Glutamatergic neuron (in vitro differentiated cells): ENCODE measurements at regions not wholly inside any gene's neighbourhood (a gene's known extent, or its start where the extent isn't known, plus 50 kb on each side); places are given as distances from the start of the nearest gene placed in this dataset.
A peak's percentile ranks its signal among the peaks of the same experiment; 100 is the strongest.

Source experiments
- DNase-seq: peaks from one replicate; pipeline ENCODE4 v3.0.0; 2022
- H3K27ac Mint-ChIP-seq: one replicate; pipeline ENCODE4 v1.8.0; 2020; ENCODE audit warnings: mild to moderate bottlenecking, mixed read lengths, inconsistent platforms; ENCODE audit not compliant: unreplicated experiment
- H3K27me3 Mint-ChIP-seq: one replicate; pipeline ENCODE4 v1.8.0; 2020; ENCODE audit warnings: mild to moderate bottlenecking, moderate library complexity, mixed read lengths, inconsistent platforms; ENCODE audit not compliant: unreplicated experiment
- H3K36me3 Mint-ChIP-seq: one replicate; pipeline ENCODE4 v1.8.0; 2020; ENCODE audit warnings: mild to moderate bottlenecking, mixed read lengths, inconsistent platforms; ENCODE audit not compliant: unreplicated experiment
- H3K4me1 Mint-ChIP-seq: one replicate; pipeline ENCODE4 v1.8.0; 2020; ENCODE audit warnings: mild to moderate bottlenecking, low read depth, mixed read lengths, inconsistent platforms; ENCODE audit not compliant: unreplicated experiment
- H3K4me3 Mint-ChIP-seq: one replicate; pipeline ENCODE4 v1.8.0; 2020; ENCODE audit warnings: mild to moderate bottlenecking, mixed read lengths, inconsistent platforms; ENCODE audit not compliant: unreplicated experiment
- H3K9me3 Mint-ChIP-seq: one replicate; pipeline ENCODE4 v1.8.0; 2020; ENCODE audit warnings: mild to moderate bottlenecking, moderate library complexity, mixed read lengths, inconsistent platforms; ENCODE audit not compliant: unreplicated experiment
- CTCF ChIP-seq: fragments of 200-600 bp; sonication (generic); IDR thresholded peaks from one replicate; pipeline ENCODE4 v1.5.0; 2021; ENCODE audit not compliant: partially characterized antibody, unreplicated experiment

- Mint-ChIP-seq H3K4me1 (peaks cover 20% of the 10 kb centered on the region), H3K9me3 (no peaks in the 10 kb centered on the region), H3K4me3 (no peak overlapping the region), H3K27ac (peak overlapping the region; percentile 25), H3K27me3 (peaks cover 2% of the 10 kb centered on the region), H3K36me3 (no peaks in the 10 kb centered on the region)
- no peak for TF ChIP-seq CTCF
- DNase-seq = no peak
Observed at GRCh38 chr4:163955288-163955687, 460.8 kb downstream of the TMA16 start.

- Mint-ChIP-seq H3K4me3 (peak overlapping the region; percentile 2), H3K36me3 (no peaks in the 10 kb centered on the region), H3K27ac (peak overlapping the region; percentile 83), H3K27me3 (peaks cover 2% of the 10 kb centered on the region), H3K4me1 (peaks cover 20% of the 10 kb centered on the region), H3K9me3 (no peaks in the 10 kb centered on the region)
- no peak for DNase-seq
- TF ChIP-seq CTCF = no peak
Observed at GRCh38 chr4:163958751-163959150, 464.3 kb downstream of the TMA16 start.

GRCh38 chr4:163959932-163960331, 465.4 kb downstream of the TMA16 start:
- no peak for TF ChIP-seq CTCF
- H3K27ac Mint-ChIP-seq = peak overlapping the region; percentile 67
- H3K4me1 Mint-ChIP-seq = peaks cover 20% of the 10 kb centered on the region
- H3K27me3 Mint-ChIP-seq = peaks cover 2% of the 10 kb centered on the region
- H3K36me3 Mint-ChIP-seq = no peaks in the 10 kb centered on the region
- no peak overlapping the region for H3K4me3 Mint-ChIP-seq
- H3K9me3 Mint-ChIP-seq = no peaks in the 10 kb centered on the region
- DNase-seq = no peak

- Mint-ChIP-seq H3K36me3 (no peaks in the 10 kb centered on the region), H3K27me3 (no peaks in the 10 kb centered on the region), H3K4me3 (no peak overlapping the region), H3K9me3 (peaks cover 2% of the 10 kb centered on the region), H3K4me1 (peaks cover 28% of the 10 kb centered on the region), H3K27ac (no peak overlapping the region)
- DNase-seq = no peak
- no peak for TF ChIP-seq CTCF
Observed at GRCh38 chr4:163966612-163967011, 472.1 kb downstream of the TMA16 start.

- no peaks in the 10 kb centered on the region for H3K36me3 Mint-ChIP-seq
- no peak for DNase-seq
- no peak for TF ChIP-seq CTCF
Observed at GRCh38 chr4:163967263-163967662, 472.8 kb downstream of the TMA16 start.

More at GRCh38 chr4:163967263-163967662, 472.8 kb downstream of the TMA16 start:
- H3K4me3 Mint-ChIP-seq = no peak overlapping the region
- H3K9me3 Mint-ChIP-seq = peaks cover 2% of the 10 kb centered on the region
- peak overlapping the region; percentile 2 for H3K27ac Mint-ChIP-seq
- peaks cover 28% of the 10 kb centered on the region for H3K4me1 Mint-ChIP-seq
- no peaks in the 10 kb centered on the region for H3K27me3 Mint-ChIP-seq
